NCI-H345 treated with DMSO at 0.1 percent for 48 hours (cell line): ENCODE measurements at regions not wholly inside any gene's neighbourhood (a gene's known extent, or its start where the extent isn't known, plus 50 kb on each side); places are given as distances from the start of the nearest gene placed in this dataset.

Source experiments
- DNase-seq: peaks from one replicate; lab custom pipeline; 2025; ENCODE audit not compliant: unreplicated experiment; lab: John Stamatoyannopoulos, UW

DNA sequence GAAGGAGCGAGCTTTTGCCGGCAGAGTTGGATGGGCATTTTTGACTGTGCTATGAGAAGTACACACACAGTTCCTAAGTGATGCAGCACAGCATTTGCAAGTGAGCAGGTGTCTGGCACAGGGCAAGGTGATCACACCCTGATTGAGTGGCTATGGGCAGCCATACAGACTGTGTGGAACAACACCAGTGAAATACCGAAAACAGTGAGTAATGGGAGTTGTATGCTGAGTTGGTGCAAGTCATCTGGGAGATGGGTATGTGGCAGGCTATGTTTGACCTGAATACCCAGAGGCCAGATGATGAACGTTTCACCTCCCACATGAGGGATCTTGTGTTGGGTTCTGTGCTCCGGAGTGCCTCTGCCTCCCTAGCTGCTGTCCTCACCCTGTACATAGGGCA lies 53.5 kb upstream of the TIPARP start:
- no peak for DNase-seq

DNA sequence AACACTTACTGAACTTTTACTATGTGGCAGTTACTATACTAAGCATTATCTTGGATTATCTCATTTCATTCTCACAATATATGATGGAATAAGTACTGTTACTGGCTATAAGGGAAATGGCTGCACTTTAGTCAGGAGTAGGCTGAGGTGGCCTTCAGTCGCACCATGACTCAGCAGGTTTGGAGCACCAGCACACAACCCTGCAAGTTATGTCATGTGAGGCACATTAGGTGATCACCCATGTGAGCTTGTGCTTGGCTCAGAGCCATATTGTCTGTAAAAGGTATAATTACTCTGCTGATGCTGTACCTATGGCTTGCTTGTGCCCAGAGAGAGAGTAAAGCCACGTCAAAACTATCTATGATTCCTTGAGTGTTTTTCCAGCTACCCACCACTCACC lies 54.1 kb upstream of the TIPARP start:
- DNase-seq = peak; percentile 66

DNA sequence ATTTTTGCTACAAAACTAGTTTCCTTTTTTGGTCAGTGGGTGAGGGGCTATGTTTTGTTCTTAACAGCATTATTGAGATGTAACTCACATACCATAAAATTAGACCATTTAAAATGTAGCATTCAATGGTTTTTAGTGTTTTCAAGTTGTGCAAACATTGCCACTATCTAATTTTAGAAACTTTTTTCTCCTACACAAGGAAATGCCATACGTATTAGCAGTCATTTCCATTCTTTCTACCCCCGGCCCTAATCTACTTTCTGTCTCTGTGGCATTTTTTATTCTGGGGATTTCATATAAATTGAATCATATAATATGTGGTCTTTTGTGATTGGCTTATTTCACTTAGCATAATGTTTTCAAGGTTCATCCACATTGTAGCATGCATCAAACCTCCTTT lies 55.0 kb upstream of the TIPARP start:
- DNase-seq = no peak

DNA sequence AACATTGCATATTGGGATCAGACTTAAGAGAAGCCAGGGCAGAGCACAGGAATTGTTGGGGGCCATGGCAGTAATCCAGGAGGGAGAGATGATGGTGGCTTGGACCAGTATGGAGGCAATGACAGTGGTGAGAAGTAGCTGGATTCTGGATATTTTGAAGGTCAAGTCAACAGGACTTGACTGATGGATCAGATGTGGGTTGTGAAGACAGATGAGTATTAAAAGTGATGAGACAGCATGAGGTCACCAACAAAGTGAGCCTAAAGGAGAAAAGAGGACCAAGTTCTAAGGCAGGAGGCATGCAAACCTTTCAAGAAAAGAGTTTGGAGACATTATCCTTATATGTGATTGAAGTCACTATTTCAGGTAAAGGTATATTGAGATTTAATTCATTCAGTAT lies 56.6 kb upstream of the TIPARP start:
- no peak for DNase-seq

DNA sequence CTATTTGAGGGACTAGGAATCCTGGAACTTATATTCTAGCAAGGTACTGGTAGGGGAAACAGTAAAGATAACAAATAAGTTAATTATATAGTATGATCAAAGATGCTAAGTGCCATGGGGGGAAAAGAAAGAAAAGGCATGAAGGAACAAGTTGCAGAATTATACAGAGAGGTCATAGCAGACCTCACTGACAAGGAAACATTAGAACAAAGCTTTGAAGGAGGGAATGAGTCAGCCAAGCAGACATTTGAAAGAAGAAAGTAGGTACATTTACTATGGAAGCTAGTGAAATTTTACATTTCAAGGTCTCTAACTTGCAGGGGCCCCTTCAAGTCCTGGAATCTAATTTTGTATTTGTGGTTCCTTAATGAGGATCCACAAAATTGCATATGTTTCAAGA lies 57.2 kb upstream of the TIPARP start:
- DNase-seq = no peak

DNA sequence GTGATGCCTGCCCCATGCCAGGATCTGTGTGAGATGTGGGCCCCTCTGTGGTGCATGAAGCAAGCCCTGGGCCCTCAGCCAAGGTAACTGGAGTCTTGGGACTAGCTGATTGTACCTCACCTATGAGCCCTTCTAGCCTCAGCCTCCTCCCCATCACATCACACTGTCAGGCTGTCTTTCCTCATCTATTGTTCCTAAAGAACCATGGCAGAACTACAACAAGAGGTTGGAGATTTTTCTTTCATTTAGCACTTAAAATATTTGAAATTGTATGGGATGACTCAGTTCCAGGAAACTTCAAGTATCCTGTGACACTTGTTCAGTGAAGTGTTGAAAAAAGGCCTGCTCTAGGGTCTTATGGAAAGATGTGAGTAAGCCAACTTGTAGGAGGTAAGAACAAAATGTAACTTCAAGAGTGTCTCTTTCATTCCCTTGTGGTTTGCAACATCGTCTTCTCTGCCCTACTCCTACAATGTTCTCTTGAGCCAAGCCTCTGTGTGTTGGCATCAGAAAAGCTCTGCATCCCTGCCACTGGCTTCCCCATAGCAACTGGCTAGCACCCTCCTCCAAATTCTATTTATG lies 58.7 kb upstream of the TIPARP start:
- no peak for DNase-seq

DNA sequence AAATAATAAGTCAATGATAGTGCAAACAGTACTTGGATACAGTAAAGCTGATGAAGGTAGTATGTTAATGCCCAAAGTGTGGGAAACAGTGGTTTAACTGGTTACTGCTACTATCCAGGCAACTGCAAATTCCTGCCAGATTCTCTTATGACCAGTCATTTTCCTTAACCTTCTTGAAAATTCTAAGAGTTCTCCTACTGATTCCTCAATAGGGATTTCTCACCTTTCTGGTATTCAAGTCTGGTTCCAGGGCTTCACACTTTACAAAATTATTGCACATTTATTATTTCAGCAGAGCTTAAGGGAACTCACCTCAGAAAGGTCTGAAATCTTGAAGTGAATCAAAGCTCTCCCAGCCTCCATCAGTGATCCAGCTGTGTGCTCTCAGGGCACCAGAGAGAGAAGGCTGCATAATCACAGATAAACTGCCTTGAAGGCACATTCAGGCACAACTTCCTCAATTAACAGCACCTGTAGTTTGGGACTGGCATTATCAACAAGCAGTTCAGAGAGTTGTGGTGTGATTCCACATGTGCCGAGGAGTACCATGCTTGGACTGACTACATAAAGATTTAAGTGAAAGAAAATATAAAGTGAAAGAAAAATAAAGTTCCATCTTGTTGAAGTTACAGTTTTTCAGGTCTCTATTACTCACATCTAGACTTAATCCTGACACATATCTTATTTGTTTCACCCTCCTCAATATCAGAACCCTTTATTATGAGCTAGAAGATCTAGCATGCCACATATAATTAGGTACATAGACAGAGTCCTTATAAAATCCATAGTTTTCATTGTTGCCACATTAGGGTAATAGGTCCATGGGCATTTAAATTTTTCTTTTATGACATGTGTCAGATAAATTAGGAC lies 59.5 kb upstream of the TIPARP start:
- no peak for DNase-seq

DNA sequence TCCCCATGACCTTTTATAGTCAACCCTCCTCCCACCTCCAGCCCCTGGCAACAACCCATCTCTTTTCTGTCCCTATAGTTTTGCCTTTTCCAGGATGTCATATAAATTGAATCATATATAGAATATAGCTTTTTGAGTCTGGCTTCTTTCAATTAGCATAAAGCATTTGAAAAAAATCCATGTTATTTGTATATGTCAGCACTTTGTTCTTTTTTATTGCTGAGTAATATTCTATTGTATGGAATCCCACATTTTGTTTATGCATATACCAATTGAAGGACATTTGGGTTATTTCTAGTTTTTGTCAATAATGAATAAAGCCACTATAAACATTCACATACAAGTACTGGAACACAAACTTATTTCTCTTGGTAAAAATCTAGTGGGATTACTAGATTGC lies 58.0 kb upstream of the SSR3 start:
- DNase-seq = no peak

DNA sequence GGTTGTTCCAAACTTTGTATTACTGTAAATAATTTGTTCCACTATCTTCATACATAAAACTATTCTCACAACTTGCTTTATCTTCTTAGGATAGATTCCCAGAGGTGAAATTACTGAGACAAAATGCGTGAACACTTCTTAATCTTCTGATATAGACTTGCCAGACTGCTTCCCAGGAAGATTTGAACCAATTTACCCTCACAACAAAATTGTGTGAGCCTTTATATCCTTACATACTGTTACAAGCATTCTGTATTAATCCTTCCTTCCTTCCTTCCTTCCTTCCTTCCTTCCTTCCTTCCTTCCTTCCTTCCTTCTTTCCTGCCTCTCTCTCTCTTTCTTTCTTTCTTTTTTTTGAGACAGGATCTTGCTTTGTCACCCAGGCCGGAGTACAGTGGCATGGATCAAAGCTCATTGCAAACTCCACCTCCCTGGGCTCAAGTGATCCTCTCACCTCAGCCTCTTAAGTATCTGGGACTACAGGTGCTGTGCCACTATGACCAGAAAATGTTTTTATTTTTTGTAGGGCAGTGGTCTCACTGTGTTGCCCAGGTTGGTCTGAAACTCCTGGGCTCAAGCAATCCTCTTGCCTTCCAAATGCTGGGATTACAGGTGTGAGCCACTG lies 57.1 kb upstream of the SSR3 start:
- no peak for DNase-seq

DNA sequence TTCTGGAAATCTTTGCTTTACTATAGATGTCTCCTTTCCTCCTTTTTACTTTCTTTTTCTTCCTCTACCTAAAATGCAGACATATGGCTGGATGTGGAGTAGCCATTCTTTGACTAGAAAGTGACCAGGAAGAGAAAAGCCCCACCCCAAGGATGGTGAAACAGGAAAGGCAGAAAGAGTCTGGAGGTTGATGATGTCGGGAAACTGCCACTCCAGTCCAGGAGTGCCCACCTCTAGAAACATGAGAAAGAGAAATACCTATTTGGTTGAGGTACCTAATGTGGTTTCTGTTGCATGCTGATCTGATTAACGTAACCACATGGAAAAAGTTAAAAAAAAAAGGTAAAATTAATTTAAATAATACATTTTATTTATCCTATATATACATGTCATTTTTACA lies 55.2 kb upstream of the SSR3 start:
- no peak for DNase-seq

DNA sequence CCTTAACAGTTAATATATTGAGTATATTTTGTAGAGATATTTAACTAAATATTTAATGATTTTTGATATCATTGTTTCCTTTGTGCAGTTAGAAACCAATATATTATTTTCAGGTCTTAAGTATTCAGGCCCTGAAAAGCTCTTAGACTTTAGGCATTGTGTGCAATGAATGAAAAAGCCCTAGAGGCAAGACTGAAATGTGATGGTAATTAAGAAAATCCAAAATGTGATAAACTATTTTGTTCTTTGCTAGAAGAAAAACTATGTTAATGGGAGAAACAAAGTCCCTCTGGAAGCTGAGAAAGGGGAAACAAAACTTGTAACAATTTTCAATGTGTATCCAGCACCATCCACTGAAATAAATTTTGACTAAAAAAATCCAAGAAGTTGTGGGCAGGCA lies 54.6 kb upstream of the SSR3 start:
- no peak for DNase-seq

DNA sequence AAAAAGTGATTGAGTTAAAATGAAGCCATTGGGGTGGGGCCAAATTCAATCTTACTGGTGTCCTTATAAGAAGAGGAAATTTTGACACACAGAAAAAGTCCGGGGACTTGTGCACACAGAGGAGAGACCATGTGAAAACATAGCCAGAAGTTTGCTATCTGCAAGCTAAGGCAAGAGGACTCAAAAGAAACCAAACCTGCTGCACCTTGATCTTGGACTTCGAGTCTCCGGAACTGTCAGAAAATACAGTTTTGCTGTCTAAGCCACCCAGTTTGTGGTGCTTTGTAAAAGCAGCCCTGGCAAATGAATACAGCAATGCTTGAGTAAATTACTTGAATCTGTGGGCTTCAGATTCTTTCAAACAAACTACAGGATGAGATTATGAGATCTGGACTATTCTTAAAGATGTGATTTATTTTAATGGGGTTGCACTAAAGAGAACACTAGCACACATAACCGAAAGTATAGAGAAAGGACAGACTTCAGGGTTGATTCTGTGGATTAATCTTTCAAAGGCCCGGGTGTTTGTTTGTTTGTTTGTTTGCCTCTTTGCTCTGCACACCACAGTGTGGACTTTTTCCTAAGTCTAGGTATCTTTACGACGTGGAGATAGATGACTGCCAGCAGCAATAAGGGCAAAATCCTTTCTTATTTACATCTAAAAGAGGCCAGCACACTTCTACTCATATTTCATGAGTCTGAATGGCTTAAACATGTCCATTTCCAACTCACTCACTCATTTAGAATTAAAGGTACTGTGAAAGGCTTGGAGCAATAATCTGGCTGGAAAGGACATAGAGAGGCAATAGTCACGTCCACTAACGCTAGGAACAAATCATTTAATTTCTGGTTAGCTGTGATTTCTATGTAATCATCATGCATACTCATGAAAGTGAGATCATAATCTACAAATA lies 53.9 kb upstream of the SSR3 start:
- DNase-seq = no peak

DNA sequence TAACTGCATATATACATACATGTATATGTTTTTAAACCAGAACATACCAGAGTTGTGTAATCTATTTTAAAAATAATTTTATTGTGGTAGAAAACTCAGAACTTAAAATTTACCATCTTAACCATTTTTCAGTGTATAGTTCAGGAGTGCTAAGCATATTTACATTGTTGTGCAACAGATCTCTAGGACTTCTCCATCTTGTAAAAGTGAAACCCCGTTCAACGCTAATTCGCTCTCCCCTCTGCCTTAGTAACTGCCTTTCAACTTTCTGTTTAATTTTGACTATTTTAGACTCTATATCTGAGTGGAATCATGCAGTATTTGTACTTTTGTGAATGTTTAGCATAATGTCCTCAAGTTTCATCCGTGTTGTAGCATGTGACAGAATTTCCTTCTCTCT lies 51.8 kb upstream of the SSR3 start:
- DNase-seq = no peak

DNA sequence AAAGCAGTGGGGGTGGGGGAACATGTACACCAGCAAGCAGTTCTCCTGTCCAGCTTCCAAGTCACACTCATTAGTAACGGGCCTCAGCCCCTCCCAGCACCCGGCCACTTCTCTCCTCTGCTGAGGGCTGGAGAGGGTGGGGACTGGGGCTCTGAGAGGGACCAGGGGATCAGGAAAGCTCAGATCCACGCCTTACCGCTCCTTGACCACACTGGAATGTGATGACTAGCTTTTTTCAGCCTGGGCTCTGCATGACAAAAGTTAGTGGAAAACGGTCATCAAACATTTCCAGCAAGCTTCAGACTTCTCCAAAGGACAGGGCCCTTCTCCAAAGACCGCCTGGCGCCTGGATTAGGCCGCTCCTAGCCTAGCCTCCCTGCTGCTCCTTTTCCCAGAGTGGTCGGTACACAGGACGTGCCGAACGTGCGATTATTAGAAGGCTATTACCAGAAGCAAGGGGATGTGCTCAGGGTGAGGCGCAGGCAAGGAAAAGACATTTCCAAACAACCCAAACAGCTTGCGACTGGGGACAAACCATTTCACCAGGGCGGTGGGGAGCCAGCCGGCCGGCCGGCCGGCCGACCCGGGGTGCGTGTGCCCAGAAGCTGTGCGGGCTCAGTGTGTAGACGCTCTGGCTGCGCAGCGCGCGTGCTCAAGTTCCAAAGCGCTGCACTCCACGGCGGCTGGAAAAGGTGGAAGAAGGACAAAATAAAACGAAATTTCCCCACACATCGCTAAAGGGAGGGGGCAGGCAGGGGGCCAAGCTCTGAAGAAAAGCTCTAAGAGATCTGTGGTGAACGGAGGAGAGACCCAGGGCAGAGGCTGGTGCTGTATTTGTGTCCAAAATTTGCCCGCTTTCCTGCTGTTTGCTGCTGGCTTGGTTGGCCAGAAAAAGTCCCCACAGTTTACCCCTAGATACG lies 51.0 kb upstream of the SSR3 start:
- no peak for DNase-seq

DNA sequence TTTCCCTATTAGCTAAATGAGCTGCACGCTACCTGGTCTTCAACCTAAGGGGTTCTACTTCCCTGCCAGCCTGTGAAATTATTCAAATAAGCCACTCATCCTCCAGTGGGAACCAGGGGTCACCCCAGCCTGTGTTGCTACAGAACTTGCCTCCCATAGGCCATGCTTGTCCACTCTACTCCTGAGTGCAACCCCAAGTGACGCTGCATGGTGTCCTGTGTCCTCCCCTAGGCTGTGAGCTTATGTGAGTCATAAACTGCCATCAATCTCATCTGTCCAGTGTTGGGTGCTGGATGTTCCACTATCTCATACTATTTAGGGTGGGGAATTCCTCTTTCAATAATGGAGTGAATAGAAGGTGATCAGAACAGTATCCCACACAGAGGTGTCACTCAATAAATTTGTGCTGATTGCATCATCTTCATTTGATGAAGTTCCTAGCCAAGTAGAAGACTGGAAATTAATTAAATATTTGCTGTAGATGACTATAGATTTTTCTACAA lies 49.8 kb upstream of the SSR3 start:
- DNase-seq = no peak
